Keratinocyte (primary cell): ENCODE measurements at regions not wholly inside any gene's neighbourhood (a gene's known extent, or its start where the extent isn't known, plus 50 kb on each side); places are given as distances from the start of the nearest gene placed in this dataset.

ENCODE experiments used
- DNase-seq: peaks from one replicate; pipeline ENCODE4 v3.0.0-alpha.2; 2011; ENCODE audit warnings: low read depth, missing footprints, low spot score
- FAIRE-seq: peaks from 2 replicates; lab custom pipeline; 2011; peaks lifted over from hg19 to GRCh38; lab: Jason Lieb, UNC
- H2AFZ ChIP-seq: 2 replicates; pipeline ENCODE4 v1.6.0; 2012; ENCODE audit warnings: low read length, control low read depth, inconsistent platforms; ENCODE audit not compliant: control insufficient read depth
- H3K27ac ChIP-seq: 2 replicates; pipeline ENCODE4 v1.5.1; 2011; ENCODE audit warnings: low read length; ENCODE audit not compliant: control insufficient read depth, insufficient read depth
- H3K27me3 ChIP-seq: 3 replicates; pipeline ENCODE4 v1.6.0; 2011; ENCODE audit warnings: low read length; ENCODE audit not compliant: control insufficient read depth, insufficient read depth; ENCODE audit errors: extremely low read depth
- H3K36me3 ChIP-seq, 2 experiments: 2 replicates in 1 of 2; 3 replicates in 1 of 2; pipeline ENCODE4 v1.5.1; 2011; ENCODE audit warnings: low read length in 2 of 2, mild to moderate bottlenecking in 1 of 2; ENCODE audit not compliant: control insufficient read depth in 2 of 2, insufficient read depth in 2 of 2; ENCODE audit errors: extremely low read depth in 1 of 2
- H3K4me1 ChIP-seq: 3 replicates; pipeline ENCODE4 v1.5.1; 2011; ENCODE audit warnings: low read length; ENCODE audit not compliant: control insufficient read depth, insufficient read depth; ENCODE audit errors: extremely low read depth
- H3K4me2 ChIP-seq: 3 replicates; pipeline ENCODE4 v1.6.0; 2011; ENCODE audit warnings: low read depth, low read length; ENCODE audit not compliant: control insufficient read depth, insufficient read depth; ENCODE audit errors: extremely low read depth
- H3K4me3 ChIP-seq, 3 experiments: fragments of 200-600 bp in 1 of 3; sonication (generic) in 1 of 3; 2 replicates in 2 of 3; 3 replicates in 1 of 3; pipeline ENCODE4 v1.5.1; 2011 to 2016; ENCODE audit warnings: low read length in 3 of 3, mild to moderate bottlenecking in 3 of 3, control low read depth in 2 of 3, inconsistent platforms in 1 of 3, low read depth in 1 of 3, mixed read lengths in 1 of 3, mixed run types in 1 of 3, moderate library complexity in 1 of 3; ENCODE audit not compliant: control insufficient read depth in 2 of 3, insufficient read depth in 2 of 3; ENCODE audit errors: extremely low read depth in 1 of 3
- H3K79me2 ChIP-seq: 2 replicates; pipeline ENCODE4 v1.6.0; 2012; ENCODE audit warnings: low read length; ENCODE audit not compliant: control insufficient read depth, insufficient read depth
- H3K9ac ChIP-seq: 3 replicates; pipeline ENCODE4 v1.6.0; 2011; ENCODE audit warnings: low read length; ENCODE audit not compliant: control insufficient read depth, insufficient read depth; ENCODE audit errors: extremely low read depth
- H3K9me1 ChIP-seq: 3 replicates; pipeline ENCODE4 v1.6.0; 2011; ENCODE audit warnings: low read length; ENCODE audit not compliant: control insufficient read depth, insufficient read depth; ENCODE audit errors: extremely low read depth
- H3K9me3 ChIP-seq: 2 replicates; pipeline ENCODE4 v1.5.1; 2012; ENCODE audit warnings: low read depth, low read length; ENCODE audit not compliant: control insufficient read depth
- H4K20me1 ChIP-seq: 3 replicates; pipeline ENCODE4 v1.6.0; 2011; ENCODE audit warnings: low read length; ENCODE audit not compliant: control insufficient read depth, insufficient read depth; ENCODE audit errors: extremely low read depth
- EZH2 ChIP-seq: IDR thresholded peaks from one replicate; pipeline ENCODE4 v1.6.1; 2012; ENCODE audit warnings: inconsistent platforms, mild to moderate bottlenecking, low read length, moderate library complexity
- dilution Hi-C: fragments of 300-500 bp; cut with MboI; formaldehyde crosslinking; loops from one replicate; pipeline ENCODE4 v1.7.0; 2020; ENCODE audit warnings: low sequenced_read_pairs; ENCODE audit not compliant: extremely low pct_ligation_motif_present
- TF ChIP-seq, protein P1 (sequence below), 3 experiments: IDR thresholded peaks in 1 of 3; conservative IDR thresholded peaks in 1 of 3; optimal IDR thresholded peaks in 1 of 3; 2 replicates in 2 of 3; 3 replicates in 1 of 3; pipeline versions ENCODE3 to v1.5.1; 2011; ENCODE audit warnings: low read length in 3 of 3, mild to moderate bottlenecking in 3 of 3, moderate library complexity in 2 of 3, control low read depth in 1 of 3, inconsistent platforms in 1 of 3; ENCODE audit not compliant: insufficient read depth in 2 of 3; ENCODE audit errors: extremely low read depth in 1 of 3

GRCh38 chr7:21364801-21365271 is 63.0 kb upstream of the SP4 start:
- dilution Hi-C loops, result no loop called here
- FAIRE-seq, result no peak
- H3K4me1 ChIP-seq, result no peaks in the 10 kb centered on the region

GRCh38 chr7:21365866-21366624 is 61.8 kb upstream of the SP4 start:
- DNase-seq (no peak), FAIRE-seq (peak; percentile 17)
- dilution Hi-C loops, result no loop called here

More at GRCh38 chr7:21364801-21365271, 63.0 kb upstream of the SP4 start:
- H3K79me2 ChIP-seq, result no peaks in the 10 kb centered on the region
- H3K9me3 ChIP-seq, result no peaks in the 10 kb centered on the region
- H4K20me1 ChIP-seq, result no peaks in the 10 kb centered on the region
- no peak overlapping the region for H3K27ac ChIP-seq
- no peak overlapping the region for H3K4me2 ChIP-seq
- no peak for DNase-seq
- H3K9ac ChIP-seq, result no peak overlapping the region
- no peak overlapping the region for H2AFZ ChIP-seq
- H3K36me3 ChIP-seq, result no peaks in the 10 kb centered on the region
- H3K4me3 ChIP-seq, result no peak overlapping the region
- TF ChIP-seq, protein P1, sequence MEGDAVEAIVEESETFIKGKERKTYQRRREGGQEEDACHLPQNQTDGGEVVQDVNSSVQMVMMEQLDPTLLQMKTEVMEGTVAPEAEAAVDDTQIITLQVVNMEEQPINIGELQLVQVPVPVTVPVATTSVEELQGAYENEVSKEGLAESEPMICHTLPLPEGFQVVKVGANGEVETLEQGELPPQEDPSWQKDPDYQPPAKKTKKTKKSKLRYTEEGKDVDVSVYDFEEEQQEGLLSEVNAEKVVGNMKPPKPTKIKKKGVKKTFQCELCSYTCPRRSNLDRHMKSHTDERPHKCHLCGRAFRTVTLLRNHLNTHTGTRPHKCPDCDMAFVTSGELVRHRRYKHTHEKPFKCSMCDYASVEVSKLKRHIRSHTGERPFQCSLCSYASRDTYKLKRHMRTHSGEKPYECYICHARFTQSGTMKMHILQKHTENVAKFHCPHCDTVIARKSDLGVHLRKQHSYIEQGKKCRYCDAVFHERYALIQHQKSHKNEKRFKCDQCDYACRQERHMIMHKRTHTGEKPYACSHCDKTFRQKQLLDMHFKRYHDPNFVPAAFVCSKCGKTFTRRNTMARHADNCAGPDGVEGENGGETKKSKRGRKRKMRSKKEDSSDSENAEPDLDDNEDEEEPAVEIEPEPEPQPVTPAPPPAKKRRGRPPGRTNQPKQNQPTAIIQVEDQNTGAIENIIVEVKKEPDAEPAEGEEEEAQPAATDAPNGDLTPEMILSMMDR (optimal IDR thresholded peaks at IDR 0.05 in 1 of 3, IDR thresholded peaks at IDR 0.05 in 1 of 3, conservative IDR thresholded peaks at IDR 0.05 in 1 of 3; ENCODE audit: extremely low read depth in 1 of 3, insufficient read depth in 2 of 3, low read length in 3 of 3), result no peak
- no peak for TF ChIP-seq EZH2
- no peaks in the 10 kb centered on the region for H3K27me3 ChIP-seq
- no peaks in the 10 kb centered on the region for H3K9me1 ChIP-seq

More at GRCh38 chr7:21365866-21366624, 61.8 kb upstream of the SP4 start:
- Histone ChIP-seq H3K9me3 (no peaks in the 10 kb centered on the region), H4K20me1 (no peaks in the 10 kb centered on the region), H3K4me2 (no peak overlapping the region), H3K79me2 (no peaks in the 10 kb centered on the region), H3K9ac (no peak overlapping the region), H3K9me1 (no peaks in the 10 kb centered on the region), H3K27me3 (no peaks in the 10 kb centered on the region), H2AFZ (no peak overlapping the region), H3K4me3 (no peak overlapping the region), H3K36me3 (no peaks in the 10 kb centered on the region), H3K27ac (no peak overlapping the region), H3K4me1 (no peaks in the 10 kb centered on the region)
- TF ChIP-seq, protein P1 (optimal IDR thresholded peaks at IDR 0.05 in 1 of 3, IDR thresholded peaks at IDR 0.05 in 1 of 3, conservative IDR thresholded peaks at IDR 0.05 in 1 of 3; ENCODE audit: extremely low read depth in 1 of 3, insufficient read depth in 2 of 3, low read length in 3 of 3), result no peak
- TF ChIP-seq EZH2, result no peak
